ENCODE measurements at regions not wholly inside any gene's neighbourhood (a gene's known extent, or its start where the extent isn't known, plus 50 kb on each side); places are given as distances from the start of the nearest gene placed in this dataset.

GRCh38 chr5:121164632-121165031, 687.0 kb upstream of the FTMT start:
- FAIRE-seq, result no peak

GRCh38 chr5:121171361-121171760, 680.3 kb upstream of the FTMT start:
- DNase-seq (ENCODE audit: insufficient read length, low spot score) (no peak), FAIRE-seq (no peak)
- no peak for TF ChIP-seq CTCF (IDR thresholded peaks at IDR 0.05; ENCODE audit: insufficient read depth, missing control alignments)

More at GRCh38 chr5:121164632-121165031, 687.0 kb upstream of the FTMT start:
- no peak for TF ChIP-seq CTCF (IDR thresholded peaks at IDR 0.05; ENCODE audit: insufficient read depth, missing control alignments)
- DNase-seq (ENCODE audit: insufficient read length, low spot score), result no peak

GRCh38 chr5:121171834-121172233, 679.8 kb upstream of the FTMT start:
- DNase-seq (ENCODE audit: insufficient read length, low spot score) (no peak), FAIRE-seq (no peak)
- no peak for TF ChIP-seq CTCF (IDR thresholded peaks at IDR 0.05; ENCODE audit: insufficient read depth, missing control alignments)

GRCh38 chr5:121174351-121174750, 677.3 kb upstream of the FTMT start:
- FAIRE-seq (no peak), DNase-seq (ENCODE audit: insufficient read length, low spot score) (no peak)
- TF ChIP-seq CTCF (IDR thresholded peaks at IDR 0.05; ENCODE audit: insufficient read depth, missing control alignments), result no peak

- no peak for TF ChIP-seq CTCF (IDR thresholded peaks at IDR 0.05; ENCODE audit: insufficient read depth, missing control alignments)
- FAIRE-seq, result no peak
- DNase-seq (ENCODE audit: insufficient read length, low spot score), result no peak
These were observed 675.7 kb upstream of the FTMT start for GRCh38 chr5:121175986-121176385.

- DNase-seq (ENCODE audit: insufficient read length, low spot score) (no peak), FAIRE-seq (peak; percentile 75)
- no peak for TF ChIP-seq CTCF (IDR thresholded peaks at IDR 0.05; ENCODE audit: insufficient read depth, missing control alignments)
These were observed 668.7 kb upstream of the FTMT start for GRCh38 chr5:121182788-121183490.

- FAIRE-seq (no peak), DNase-seq (ENCODE audit: insufficient read length, low spot score) (no peak)
- TF ChIP-seq CTCF (IDR thresholded peaks at IDR 0.05; ENCODE audit: insufficient read depth, missing control alignments), result no peak
These were observed 662.8 kb upstream of the FTMT start for GRCh38 chr5:121188849-121189248.

All from D721Med (cell line).